ENCODE measurements at regions not wholly inside any gene's neighbourhood (a gene's known extent, or its start where the extent isn't known, plus 50 kb on each side); places are given as distances from the start of the nearest gene placed in this dataset.

DNA sequence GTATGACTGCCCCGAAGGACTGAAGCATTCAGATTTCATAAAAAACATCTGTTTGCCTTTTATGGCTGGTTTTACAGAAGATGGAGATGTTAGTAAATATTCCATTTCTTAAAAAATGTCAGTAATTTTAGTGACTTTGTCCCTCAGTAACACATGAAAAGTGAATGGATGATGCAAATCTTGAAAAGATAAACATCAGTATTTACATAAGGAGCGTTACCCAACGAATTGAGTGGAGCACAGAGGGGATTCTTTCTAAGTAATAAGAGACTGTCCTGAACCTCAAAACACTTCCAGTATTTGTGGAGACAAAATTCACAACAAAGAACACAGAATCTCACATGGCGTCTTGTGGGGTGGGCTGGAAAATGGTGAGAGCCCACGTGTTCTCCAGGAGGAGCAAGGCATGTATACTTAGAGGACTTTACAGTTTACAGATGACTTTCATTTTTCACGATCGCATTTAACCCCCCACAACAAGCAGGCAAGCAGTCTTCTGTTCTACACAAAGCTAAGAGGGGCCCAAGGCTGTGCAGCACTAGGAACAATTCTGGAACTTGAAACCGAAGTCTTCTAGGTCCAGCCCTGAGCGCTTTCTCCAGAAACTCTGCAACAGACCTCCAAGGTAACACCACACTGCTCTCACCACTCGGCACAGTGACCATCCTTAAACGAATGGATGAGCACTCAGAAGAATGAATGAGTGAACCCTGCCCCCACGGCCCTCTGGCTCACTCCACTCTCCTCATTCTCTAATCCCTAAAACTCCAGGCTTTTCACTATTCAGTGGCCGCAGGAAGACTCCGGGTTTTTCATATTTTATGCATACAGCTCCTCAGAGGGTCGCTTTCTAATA is 709.8 kb downstream of the UQCRFS1 start:
- TF ChIP-seq, protein P1, sequence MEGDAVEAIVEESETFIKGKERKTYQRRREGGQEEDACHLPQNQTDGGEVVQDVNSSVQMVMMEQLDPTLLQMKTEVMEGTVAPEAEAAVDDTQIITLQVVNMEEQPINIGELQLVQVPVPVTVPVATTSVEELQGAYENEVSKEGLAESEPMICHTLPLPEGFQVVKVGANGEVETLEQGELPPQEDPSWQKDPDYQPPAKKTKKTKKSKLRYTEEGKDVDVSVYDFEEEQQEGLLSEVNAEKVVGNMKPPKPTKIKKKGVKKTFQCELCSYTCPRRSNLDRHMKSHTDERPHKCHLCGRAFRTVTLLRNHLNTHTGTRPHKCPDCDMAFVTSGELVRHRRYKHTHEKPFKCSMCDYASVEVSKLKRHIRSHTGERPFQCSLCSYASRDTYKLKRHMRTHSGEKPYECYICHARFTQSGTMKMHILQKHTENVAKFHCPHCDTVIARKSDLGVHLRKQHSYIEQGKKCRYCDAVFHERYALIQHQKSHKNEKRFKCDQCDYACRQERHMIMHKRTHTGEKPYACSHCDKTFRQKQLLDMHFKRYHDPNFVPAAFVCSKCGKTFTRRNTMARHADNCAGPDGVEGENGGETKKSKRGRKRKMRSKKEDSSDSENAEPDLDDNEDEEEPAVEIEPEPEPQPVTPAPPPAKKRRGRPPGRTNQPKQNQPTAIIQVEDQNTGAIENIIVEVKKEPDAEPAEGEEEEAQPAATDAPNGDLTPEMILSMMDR (conservative IDR thresholded peaks at IDR 0.05 in 1 of 2, IDR thresholded peaks at IDR 0.05 in 1 of 2; ENCODE audit: extremely low read depth in 1 of 2, insufficient read depth in 1 of 2, low read depth in 1 of 2, low read length in 2 of 2): no peak
- no peak for TF ChIP-seq EZH2 (IDR thresholded peaks at IDR 0.05; ENCODE audit: borderline replicate concordance, low read length)

Measured in mammary epithelial cell (primary cell).